Transverse colon (tissue), 4 donors: ENCODE measurements at regions not wholly inside any gene's neighbourhood (a gene's known extent, or its start where the extent isn't known, plus 50 kb on each side); places are given as distances from the start of the nearest gene placed in this dataset.

ENCODE experiments used
- DNase-seq: peaks from one replicate; pipeline ENCODE4 v3.0.0-alpha.2; 2019
- H3K27ac ChIP-seq, 4 donors: fragments of 200-600 bp; sonication (generic); 2 replicates each; pipeline ENCODE4 v1.5.1; 2016 to 2018; ENCODE audit warnings: inconsistent platforms in 4 of 4
- H3K27me3 ChIP-seq: fragments of 200-600 bp; sonication (generic); 2 replicates; pipeline ENCODE4 v1.5.1; 2017; ENCODE audit warnings: inconsistent platforms
- H3K36me3 ChIP-seq, 4 donors: fragments of 200-600 bp; sonication (generic); 2 replicates each; pipeline ENCODE4 v1.5.1; 2017 to 2019; ENCODE audit warnings: inconsistent platforms in 4 of 4
- H3K4me1 ChIP-seq, 4 donors: fragments of 200-600 bp; sonication (generic); 2 replicates each; pipeline ENCODE4 v1.5.1; 2017 to 2020; ENCODE audit warnings: inconsistent platforms in 4 of 4
- H3K4me3 ChIP-seq, 4 donors: fragments of 200-600 bp; sonication (generic); 1 replicate in 1 of 4; 2 replicates in 3 of 4; pipeline versions ENCODE4 v1.5.1 to v1.6.1; 2017 to 2019; ENCODE audit warnings: inconsistent platforms in 4 of 4
- H3K9me3 ChIP-seq, 2 donors: fragments of 200-600 bp; sonication (generic); 2 replicates each; pipeline ENCODE4 v1.5.1; 2017 to 2019; ENCODE audit warnings: inconsistent platforms in 2 of 2
- EP300 ChIP-seq: sonication (generic); formaldehyde crosslinking; IDR thresholded peaks from one replicate; pipeline ENCODE4 v1.6.1; 2017; ENCODE audit warnings: antibody characterized with exemption, low read depth
- POLR2A ChIP-seq: fragments of 450-650 bp; IDR thresholded peaks from one replicate; pipeline ENCODE4 v1.6.1; 2016; ENCODE audit warnings: antibody characterized with exemption, mild to moderate bottlenecking, moderate library complexity
- POLR2AphosphoS5 ChIP-seq, 3 donors: sonication (generic); formaldehyde crosslinking; IDR thresholded peaks; one replicate each; pipeline ENCODE4 v1.6.1; 2016; ENCODE audit warnings: antibody characterized with exemption in 3 of 3
- WGBS, 2 donors: methylation state at CpG; one replicate each; pipeline ENCODE4 v1.1.5; 2018; ENCODE audit warnings: low coverage in 1 of 2; 5-methylcytosine and 5-hydroxymethylcytosine counted together
- in situ Hi-C, 4 donors: fragments of 200-750 bp; cut with MboI; loops; one replicate each; pipeline versions ENCODE4 v1.15.0 to v1.15.1; 2017; ENCODE audit warnings: low sequenced_read_pairs in 3 of 4, low pct_ligation_motif_present in 1 of 4, low pct_unique_long_range_greater_than_20kb in 1 of 4
- intact Hi-C: fragments of 100-400 bp; cut with DNase I; formaldehyde crosslinking; loops from one replicate; pipeline ENCODE4 v1.15.1; 2023; ENCODE audit warnings: low total_unique reads
- TF ChIP-seq, protein P1 (sequence below), 5 experiments: fragments of 200-600 bp in 3 of 5; fragments of 450-650 bp in 2 of 5; sonication (generic) in 3 of 5; IDR thresholded peaks; 1 replicate in 2 of 5; 2 replicates in 3 of 5; pipeline ENCODE4 v1.5.1; 2016 to 2017; ENCODE audit warnings: antibody characterized with exemption in 5 of 5, inconsistent platforms in 3 of 5, mild to moderate bottlenecking in 2 of 5, moderate library complexity in 1 of 5

DNA sequence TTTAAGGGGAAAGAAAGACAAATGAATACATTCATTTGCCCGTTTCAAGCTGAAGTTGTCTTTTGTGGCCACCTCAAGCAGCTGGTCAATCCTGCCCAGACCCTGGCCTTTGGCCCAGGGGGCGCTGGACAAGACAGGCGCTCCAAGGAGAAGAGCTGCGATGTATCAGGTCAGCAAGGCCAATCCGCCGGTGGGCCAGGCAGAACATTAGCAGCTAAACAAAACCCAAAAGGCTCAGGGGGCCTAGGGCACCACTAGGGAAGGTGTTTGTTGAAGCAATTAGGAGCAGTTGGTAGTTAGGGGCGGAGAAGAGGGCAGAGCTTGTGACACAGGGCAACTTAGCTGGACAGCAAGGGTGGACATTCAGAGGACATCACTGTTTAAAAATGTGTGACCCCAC lies 60.8 kb upstream of the TMEM33 start:
- DNase-seq, result no peak
- H3K9me3 ChIP-seq, result no peaks in the 10 kb centered on the region
- H3K4me3 ChIP-seq, result no peak overlapping the region
- no peak for TF ChIP-seq EP300
- TF ChIP-seq POLR2AphosphoS5 (IDR thresholded peaks at IDR 0.05), result no peak
- TF ChIP-seq POLR2A, result no peak
- TF ChIP-seq, protein P1, sequence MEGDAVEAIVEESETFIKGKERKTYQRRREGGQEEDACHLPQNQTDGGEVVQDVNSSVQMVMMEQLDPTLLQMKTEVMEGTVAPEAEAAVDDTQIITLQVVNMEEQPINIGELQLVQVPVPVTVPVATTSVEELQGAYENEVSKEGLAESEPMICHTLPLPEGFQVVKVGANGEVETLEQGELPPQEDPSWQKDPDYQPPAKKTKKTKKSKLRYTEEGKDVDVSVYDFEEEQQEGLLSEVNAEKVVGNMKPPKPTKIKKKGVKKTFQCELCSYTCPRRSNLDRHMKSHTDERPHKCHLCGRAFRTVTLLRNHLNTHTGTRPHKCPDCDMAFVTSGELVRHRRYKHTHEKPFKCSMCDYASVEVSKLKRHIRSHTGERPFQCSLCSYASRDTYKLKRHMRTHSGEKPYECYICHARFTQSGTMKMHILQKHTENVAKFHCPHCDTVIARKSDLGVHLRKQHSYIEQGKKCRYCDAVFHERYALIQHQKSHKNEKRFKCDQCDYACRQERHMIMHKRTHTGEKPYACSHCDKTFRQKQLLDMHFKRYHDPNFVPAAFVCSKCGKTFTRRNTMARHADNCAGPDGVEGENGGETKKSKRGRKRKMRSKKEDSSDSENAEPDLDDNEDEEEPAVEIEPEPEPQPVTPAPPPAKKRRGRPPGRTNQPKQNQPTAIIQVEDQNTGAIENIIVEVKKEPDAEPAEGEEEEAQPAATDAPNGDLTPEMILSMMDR (IDR thresholded peaks at IDR 0.05), result no peak
- H3K36me3 ChIP-seq, result no peaks in the 10 kb centered on the region
- H3K27me3 ChIP-seq, result peaks cover 100% of the 10 kb centered on the region
- no peaks in the 10 kb centered on the region for H3K4me1 ChIP-seq
- no peak overlapping the region for H3K27ac ChIP-seq
- intact Hi-C loops (no loop called here), in situ Hi-C loops (no loop called here)
- 20 to 47% methylated on average over 1 to 7 of the region's 7 CpGs for WGBS, 2 donors

DNA sequence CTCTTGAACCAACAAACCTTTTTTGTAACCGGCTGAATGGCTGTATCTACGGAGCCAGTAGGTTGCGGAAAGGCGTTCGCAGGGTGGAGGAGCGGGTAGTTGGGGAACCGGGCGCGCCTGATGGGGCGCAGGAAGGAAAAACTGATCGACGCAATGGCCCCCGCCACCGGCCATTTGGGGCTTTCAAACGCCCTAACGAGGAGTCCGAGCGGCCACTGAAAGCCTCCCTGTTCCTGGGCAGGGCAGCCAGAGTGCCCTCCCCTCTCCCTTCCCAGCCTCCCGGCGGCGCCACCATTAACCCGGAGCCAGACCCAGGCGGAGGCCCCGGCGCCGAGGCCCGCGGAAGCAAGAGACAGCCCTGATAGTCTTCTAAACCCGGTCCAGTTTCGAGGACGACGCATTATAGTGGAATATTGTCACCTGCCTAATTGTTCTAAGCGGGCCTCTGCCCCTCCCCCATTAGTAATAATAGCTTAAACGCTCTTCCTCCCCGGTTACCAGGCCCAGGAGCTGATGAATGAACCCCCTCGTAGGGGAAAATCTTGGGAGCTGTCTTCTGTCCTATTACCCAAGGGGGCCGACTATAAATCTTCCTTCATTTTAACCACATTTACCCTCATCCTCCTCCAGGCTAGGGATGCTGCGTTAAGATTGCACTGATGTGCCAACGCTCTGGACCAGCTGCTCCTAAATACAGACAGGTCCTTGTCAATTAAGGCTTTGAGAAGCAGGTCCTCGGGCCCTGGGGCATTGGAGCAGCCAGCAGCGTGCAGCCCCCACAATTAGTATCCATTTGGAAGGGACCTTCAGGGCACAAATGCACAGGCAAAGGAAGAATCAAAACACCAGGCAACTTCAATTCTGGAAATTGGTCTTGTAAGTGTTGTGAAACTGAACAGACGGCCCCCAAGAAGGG lies 61.6 kb upstream of the TMEM33 start:
- DNase-seq, result no peak
- Histone ChIP-seq H3K9me3 (no peaks in the 10 kb centered on the region), H3K27ac (no peak overlapping the region), H3K36me3 (no peaks in the 10 kb centered on the region), H3K27me3 (peaks cover 98% of the 10 kb centered on the region), H3K4me3 (no peak overlapping the region), H3K4me1 (no peaks in the 10 kb centered on the region)
- intact Hi-C loops (no loop called here), in situ Hi-C loops (no loop called here)
- 20 to 27% methylated on average over 2 to 37 of the region's 42 CpGs for WGBS, 2 donors
- TF ChIP-seq POLR2A (no peak), POLR2AphosphoS5 (IDR thresholded peaks at IDR 0.05) (no peak), EP300 (no peak)
- TF ChIP-seq, protein P1 (IDR thresholded peaks at IDR 0.05), result no peak

- in situ Hi-C loops (no loop called here), intact Hi-C loops (no loop called here)
- 65 to 73% methylated on average over 4 of the region's 4 CpGs for WGBS, 2 donors
- Histone ChIP-seq H3K9me3 (no peaks in the 10 kb centered on the region), H3K4me3 (no peak overlapping the region), H3K4me1 (peaks cover 0 to 9% (median 3%) of the 10 kb centered on the region in 4 donors), H3K27ac (no peak overlapping the region), H3K27me3 (peaks cover 96% of the 10 kb centered on the region), H3K36me3 (no peaks in the 10 kb centered on the region)
- no peak for TF ChIP-seq POLR2A
- TF ChIP-seq, protein P1 (IDR thresholded peaks at IDR 0.05), result no peak
- no peak for DNase-seq
Observed at GRCh38 chr4:41870035-41870434, 65.2 kb upstream of the TMEM33 start.

DNA sequence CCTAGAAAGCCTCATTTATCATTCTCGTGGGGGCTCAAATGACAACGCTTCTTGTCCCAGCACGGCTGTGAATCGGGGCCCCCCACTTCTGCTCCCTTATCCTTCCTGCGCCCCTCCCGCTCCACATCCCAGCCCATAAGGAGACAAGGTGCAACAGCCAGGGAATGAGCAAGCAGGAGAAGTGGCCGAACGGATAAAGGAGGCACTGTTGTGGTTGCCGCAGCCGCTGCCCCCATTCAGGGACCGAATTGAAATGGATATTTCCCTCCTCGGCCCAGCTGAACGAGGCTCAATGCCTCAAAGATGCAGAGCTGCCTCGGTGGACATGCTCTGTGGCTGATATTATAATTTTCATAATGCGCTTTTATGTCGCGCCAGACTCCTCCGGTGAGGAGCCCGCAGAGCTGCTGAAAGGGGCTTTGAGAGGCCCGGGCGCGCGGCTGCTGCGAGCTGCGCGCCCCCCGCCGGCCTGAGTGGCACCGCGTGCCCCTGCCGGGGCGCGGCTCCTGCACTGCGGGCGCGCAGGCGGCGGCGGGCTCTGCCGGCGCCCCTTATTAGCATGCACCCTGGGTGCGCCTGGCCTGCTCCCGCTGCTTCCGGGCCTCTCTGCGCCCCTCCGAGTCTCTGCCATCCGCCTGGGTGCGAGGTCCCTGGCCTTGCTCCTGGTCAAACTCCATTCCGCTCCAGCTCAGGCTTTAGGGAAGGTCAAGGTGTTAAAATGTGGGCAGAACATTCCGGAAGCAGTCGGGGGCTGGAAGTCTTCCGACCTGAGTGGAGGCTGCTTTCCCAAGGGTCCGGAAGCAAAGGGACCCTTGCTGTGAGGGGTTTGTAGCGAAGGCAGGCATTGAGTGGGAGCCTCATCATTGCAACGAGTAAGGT lies 68.2 kb upstream of the TMEM33 start:
- Histone ChIP-seq H3K27ac (no peak overlapping the region), H3K9me3 (no peaks in the 10 kb centered on the region), H3K4me3 (no peak overlapping the region), H3K4me1 (peaks cover 0 to 9% (median 3%) of the 10 kb centered on the region in 4 donors), H3K27me3 (peaks cover 94% of the 10 kb centered on the region), H3K36me3 (no peaks in the 10 kb centered on the region)
- TF ChIP-seq EP300 (no peak), POLR2AphosphoS5 (IDR thresholded peaks at IDR 0.05) (no peak), POLR2A (no peak)
- TF ChIP-seq, protein P1 (IDR thresholded peaks at IDR 0.05), result no peak
- DNase-seq, result no peak
- intact Hi-C loops (no loop called here), in situ Hi-C loops (no loop called here)
- 6 to 9% methylated on average over 13 to 45 of the region's 55 CpGs for WGBS, 2 donors
